Left renal pelvis (tissue), 4 donors: ENCODE measurements at regions not wholly inside any gene's neighbourhood (a gene's known extent, or its start where the extent isn't known, plus 50 kb on each side); places are given as distances from the start of the nearest gene placed in this dataset.
A peak's percentile ranks its signal among the peaks of the same experiment; 100 is the strongest.

Experiments
- DNase-seq, 4 donors: peaks; one replicate each; pipeline ENCODE4 v3.0.0-alpha.2; 2013; ENCODE audit warnings: low read depth in 4 of 4, low spot score in 3 of 4

- DNase-seq = no peak
Observed at GRCh38 chrX:104310657-104311254, 56.0 kb upstream of the ESX1 start.

GRCh38 chrX:104310090-104310489, 55.4 kb upstream of the ESX1 start:
- peak in 1 of 4 donors; percentile 0 for DNase-seq

GRCh38 chrX:104309169-104309568, 54.4 kb upstream of the ESX1 start:
- DNase-seq = no peak

GRCh38 chrX:104307341-104307740, 52.6 kb upstream of the ESX1 start:
- no peak for DNase-seq

GRCh38 chrX:104306180-104306579, 51.4 kb upstream of the ESX1 start:
- no peak for DNase-seq
